Gastroesophageal sphincter (tissue), 3 donors: ENCODE measurements at regions not wholly inside any gene's neighbourhood (a gene's known extent, or its start where the extent isn't known, plus 50 kb on each side); places are given as distances from the start of the nearest gene placed in this dataset.

Experiments
- CTCF ChIP-seq, 4 experiments: fragments of 200-600 bp in 2 of 4; fragments of 450-650 bp in 2 of 4; sonication (generic) in 1 of 4; IDR thresholded peaks; one replicate each; pipeline ENCODE4 v1.5.1; 2017 to 2019; ENCODE audit warnings: antibody characterized with exemption in 4 of 4, mild to moderate bottlenecking in 2 of 4, moderate library complexity in 2 of 4
- EP300 ChIP-seq: sonication (generic); formaldehyde crosslinking; IDR thresholded peaks from one replicate; pipeline ENCODE4 v1.6.1; 2017; ENCODE audit warnings: antibody characterized with exemption, mild to moderate bottlenecking
- POLR2A ChIP-seq, 2 donors: fragments of 450-650 bp; IDR thresholded peaks; one replicate each; pipeline ENCODE4 v1.6.1; 2017; ENCODE audit warnings: antibody characterized with exemption in 2 of 2, mild to moderate bottlenecking in 2 of 2, moderate library complexity in 1 of 2

DNA sequence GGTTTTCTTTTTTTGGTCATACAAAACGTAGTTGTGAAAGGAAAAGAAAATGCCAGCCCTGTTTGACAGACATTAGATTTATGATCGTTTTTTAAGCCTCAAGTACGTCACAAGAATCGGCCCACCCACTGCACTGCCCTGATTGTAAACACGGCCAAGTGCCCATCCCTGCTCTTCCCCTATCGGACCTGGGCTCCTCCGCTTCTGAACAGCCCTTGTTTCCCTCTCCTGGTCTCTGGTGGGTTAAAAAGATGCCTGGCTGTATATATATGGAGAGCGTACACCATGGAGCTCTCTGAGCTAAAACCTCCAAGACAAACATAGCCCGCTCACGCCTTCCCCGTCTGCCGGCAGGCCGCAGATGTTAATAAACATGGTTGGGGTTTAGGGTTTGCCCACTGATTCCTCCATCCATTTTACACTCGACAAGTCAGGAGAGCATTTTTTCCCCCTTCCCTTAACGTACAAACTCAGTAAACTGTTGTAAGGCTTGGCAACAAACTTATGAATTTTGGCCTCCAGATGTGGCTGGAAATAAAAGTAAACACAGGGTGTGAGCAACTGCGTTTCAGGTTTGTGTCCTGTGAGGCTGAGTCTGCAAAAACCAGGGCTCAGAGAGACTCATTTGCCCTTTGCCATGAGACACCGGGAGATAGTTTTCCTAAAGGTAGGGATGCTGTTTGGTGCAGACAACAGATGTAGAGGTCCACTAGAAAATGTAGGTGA, 325.9 kb downstream of the SOX9 start:
- TF ChIP-seq POLR2A (IDR thresholded peaks at IDR 0.05) (no peak), CTCF (IDR thresholded peaks at IDR 0.05) (no peak), EP300 (no peak)
